ENCODE measurements at regions not wholly inside any gene's neighbourhood (a gene's known extent, or its start where the extent isn't known, plus 50 kb on each side); places are given as distances from the start of the nearest gene placed in this dataset.

- DNase-seq, result no peak
These were observed 424.5 kb upstream of the DAB1 start for GRCh38 chr1:57848406-57848805.

GRCh38 chr1:57845041-57845440 is 421.2 kb upstream of the DAB1 start:
- no peak for DNase-seq

DNA sequence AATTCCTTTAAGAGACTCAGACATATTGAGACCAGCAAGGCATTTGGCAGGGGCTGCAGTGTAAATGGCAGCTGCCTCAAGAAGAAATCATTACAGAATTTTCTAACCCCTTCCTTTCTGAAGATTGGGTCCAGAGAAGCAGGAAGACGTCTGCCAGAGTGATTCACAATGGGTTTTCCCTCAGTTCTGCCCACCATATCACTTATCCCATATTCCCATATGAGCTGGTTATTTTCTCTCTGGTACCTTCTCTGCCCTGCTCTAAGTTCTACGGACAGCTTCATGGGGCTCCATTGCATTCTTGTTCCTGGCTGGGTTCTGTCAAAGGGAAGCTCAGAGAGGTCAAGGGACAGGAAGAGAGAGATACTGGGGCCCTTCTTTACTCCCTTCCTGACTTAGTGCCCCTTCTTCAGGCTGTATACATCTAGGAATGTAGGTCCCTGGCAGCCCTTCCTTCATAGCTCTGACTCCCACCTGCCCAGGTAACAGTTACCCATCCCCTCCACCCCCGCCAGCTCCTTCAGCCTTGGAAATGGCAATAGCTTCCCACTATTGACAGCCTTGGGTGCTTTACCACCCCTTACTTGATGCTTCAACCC is 420.6 kb upstream of the DAB1 start:
- DNase-seq, result no peak

- DNase-seq, result no peak
These were observed 419.9 kb upstream of the DAB1 start for GRCh38 chr1:57843760-57844159.

GRCh38 chr1:57839526-57839925 is 415.7 kb upstream of the DAB1 start:
- no peak for DNase-seq

- DNase-seq, result no peak
These were observed 415.2 kb upstream of the DAB1 start for GRCh38 chr1:57839067-57839466.

- no peak for DNase-seq
These were observed 411.8 kb upstream of the DAB1 start for GRCh38 chr1:57835620-57836019.

- no peak for DNase-seq
These were observed 409.4 kb upstream of the DAB1 start for GRCh38 chr1:57833296-57833695.

GRCh38 chr1:57832612-57833011 is 408.8 kb upstream of the DAB1 start:
- no peak for DNase-seq

GRCh38 chr1:57831624-57832023 is 407.8 kb upstream of the DAB1 start:
- no peak for DNase-seq

- DNase-seq, result peak; percentile 99
These were observed 402.7 kb upstream of the DAB1 start for GRCh38 chr1:57826535-57826934.

DNA sequence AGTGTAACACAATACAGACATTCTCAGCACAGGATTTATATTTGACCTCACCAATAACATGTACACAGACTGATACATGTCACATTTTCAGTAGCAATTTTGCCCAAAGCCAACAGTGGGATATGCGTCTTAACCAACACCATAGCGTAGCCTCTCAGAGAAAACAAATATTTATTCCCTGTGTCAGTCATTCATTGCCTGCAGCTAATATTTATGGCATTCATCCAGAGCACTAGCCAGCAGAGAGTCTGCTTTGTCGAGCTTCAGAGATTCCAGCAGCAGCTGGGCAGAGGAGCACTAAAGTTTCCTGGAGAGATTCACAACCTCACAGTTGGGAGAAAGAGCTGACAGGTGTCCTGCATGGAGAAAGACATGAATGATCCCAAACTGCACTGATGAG is 400.7 kb upstream of the DAB1 start:
- peak; percentile 56 for DNase-seq

DNA sequence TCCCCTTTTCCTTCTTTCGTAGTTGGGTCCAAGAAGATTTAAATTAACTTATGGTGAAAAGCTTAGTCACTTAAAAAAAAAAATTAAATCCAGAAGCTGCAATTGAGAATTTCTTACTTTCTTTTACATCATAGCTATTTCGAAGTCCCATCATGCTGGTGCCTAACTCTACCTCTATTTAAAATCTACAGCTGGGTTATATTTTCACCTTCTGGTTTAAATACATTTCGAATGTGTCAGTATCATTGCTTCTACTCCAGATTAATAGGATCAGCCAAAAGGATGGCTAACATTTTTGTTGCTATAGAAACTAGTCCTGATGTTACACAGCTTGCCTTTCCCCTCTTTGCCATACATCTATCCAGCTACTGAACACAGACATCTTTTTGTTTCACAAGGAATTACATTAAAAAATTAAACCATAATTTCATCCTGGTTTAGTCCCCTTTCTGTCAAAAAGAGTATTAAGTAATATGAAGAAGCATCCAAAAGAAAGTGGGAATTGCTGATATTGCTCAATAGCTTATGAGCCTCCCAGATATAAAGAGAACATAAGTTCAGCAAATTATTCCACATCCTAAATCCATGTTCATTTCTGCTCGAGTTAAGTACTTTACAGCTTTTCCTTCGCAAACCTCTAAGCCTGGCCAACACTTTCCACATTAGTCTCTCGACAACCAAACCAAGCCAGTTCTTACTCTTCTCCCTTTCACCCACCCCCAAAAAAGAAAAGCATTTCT is 396.7 kb upstream of the DAB1 start:
- DNase-seq, result no peak

- no peak for DNase-seq
These were observed 396.0 kb upstream of the DAB1 start for GRCh38 chr1:57819893-57820292.

DNA sequence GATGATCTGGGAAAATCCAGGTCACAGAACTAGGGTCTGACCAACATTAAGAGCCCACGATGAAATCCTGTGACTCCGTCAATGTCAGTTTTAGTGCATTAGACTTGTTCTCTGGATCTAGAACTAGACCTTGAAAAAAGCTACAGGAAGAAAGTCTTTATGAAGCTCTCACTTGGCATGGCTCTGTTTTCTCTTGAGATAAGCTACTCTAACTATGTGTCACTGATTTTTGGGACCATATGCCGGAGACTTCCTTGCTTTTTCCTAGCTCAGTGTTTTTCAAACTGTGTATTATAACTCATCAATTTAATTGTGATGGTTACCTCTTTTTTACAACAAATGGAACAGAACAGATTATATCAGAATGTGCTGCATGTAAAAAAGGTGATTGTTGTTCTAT is 379.7 kb upstream of the DAB1 start:
- no peak for DNase-seq

DNA sequence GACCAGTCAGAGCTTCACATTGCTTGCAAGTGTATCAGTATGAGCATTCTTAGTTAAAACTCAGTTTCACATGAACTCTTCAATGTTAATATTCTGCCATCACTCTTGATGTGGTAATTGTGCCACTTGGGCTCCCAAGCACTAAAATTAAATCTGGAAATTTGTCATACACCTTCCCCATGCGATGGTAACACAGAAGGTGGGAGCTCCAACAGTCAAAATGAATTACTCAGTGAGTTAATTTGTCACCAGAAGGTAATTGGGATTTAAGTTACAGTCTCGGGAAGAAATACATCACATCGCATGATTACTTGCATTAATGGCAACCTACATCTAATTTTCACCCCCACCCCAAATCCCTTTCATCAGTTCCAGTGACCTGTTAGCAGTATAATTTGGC is 376.5 kb upstream of the DAB1 start:
- no peak for DNase-seq

DNA sequence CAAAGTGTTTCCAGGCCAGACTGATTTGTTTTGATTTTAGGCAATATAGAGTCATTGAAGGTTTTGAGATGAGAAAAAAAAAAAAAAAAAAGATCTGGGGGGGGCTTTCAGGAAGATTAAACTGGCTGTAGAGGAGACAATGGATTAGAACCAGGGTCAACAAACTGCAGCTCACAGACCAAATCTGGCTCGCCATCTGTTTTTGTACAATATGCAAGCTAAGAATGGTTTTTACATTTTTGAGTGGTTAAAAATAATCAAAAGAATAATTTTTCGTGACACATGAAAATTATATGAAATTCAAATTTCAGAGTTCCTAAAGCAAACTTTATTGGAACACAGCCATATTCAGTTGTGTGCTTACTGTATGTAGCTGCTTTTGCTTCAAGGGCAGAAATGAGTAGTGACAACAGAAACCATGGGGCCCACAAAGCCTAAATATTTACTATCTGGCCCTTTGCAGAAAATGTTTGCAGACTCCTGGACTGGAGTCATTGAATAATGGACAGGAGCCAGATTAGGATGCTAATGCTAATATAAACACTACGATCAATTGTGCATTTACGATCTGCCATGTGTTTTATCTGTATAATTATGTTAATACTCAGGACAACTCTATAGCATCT is 375.7 kb upstream of the DAB1 start:
- DNase-seq, result no peak

- DNase-seq, result no peak
These were observed 374.7 kb upstream of the DAB1 start for GRCh38 chr1:57798543-57798942.

DNA sequence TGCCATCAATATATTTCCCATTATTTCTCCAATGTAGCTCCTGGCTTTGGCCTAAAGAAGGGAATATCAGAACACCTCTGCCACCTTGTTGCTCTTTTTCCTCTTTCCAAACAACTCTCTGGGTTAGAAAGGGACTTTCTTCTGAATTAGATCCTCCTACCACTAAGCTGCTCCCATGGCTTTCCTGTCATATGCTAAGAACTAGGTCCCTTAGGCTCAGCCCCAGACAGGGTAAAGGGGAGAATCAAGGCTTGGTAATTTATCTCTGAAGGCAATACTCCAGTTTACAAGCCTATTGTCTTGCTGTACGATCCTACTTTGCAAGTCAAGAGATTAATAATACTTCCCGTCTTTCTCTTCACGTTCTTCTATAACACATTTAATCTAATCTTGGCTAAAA is 373.2 kb upstream of the DAB1 start:
- DNase-seq, result no peak

- no peak for DNase-seq
These were observed 372.8 kb upstream of the DAB1 start for GRCh38 chr1:57796616-57797015.

- DNase-seq, result no peak
These were observed 372.0 kb upstream of the DAB1 start for GRCh38 chr1:57795886-57796285.

- no peak for DNase-seq
These were observed 370.2 kb upstream of the DAB1 start for GRCh38 chr1:57794078-57794477.

- no peak for DNase-seq
These were observed 367.6 kb upstream of the DAB1 start for GRCh38 chr1:57791497-57791896.

GRCh38 chr1:57789936-57790335 is 366.1 kb upstream of the DAB1 start:
- DNase-seq, result no peak

DNA sequence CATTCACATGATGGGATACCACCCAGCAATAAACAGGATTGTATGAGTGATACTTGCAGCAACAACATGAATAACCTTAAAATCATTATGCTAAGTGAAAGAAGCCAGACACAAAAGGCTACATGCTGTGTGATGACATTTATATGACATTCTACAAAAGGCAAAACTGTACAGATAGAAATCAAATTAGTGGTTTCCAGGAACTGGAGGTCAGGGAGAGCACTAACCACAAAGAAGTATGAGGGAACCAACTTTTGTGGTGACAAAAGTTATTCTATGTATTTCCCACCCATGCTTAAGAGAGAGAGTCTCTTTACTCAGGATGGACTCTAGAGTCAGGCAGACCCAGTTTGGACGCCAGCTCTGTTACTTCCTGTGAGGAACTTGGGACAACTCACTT is 364.5 kb upstream of the DAB1 start:
- DNase-seq, result no peak
